Thymus (tissue), 11 donors: ENCODE measurements at regions not wholly inside any gene's neighbourhood (a gene's known extent, or its start where the extent isn't known, plus 50 kb on each side); places are given as distances from the start of the nearest gene placed in this dataset.
"Not testable (repeated sequence)": the region's sequence is repeated elsewhere in the genome, so short reads cannot be mapped to it uniquely, and the experiment has no call there.

Experiments
- DNase-seq, 9 donors: peaks; one replicate each; pipeline ENCODE4 v3.0.0-alpha.2; 2013; ENCODE audit warnings: low spot score in 9 of 9, low read depth in 6 of 9, missing footprints in 1 of 9
- H3K27ac ChIP-seq, 2 donors: one replicate each; pipeline ENCODE4 v1.5.1; 2013; ENCODE audit warnings: control low read depth in 1 of 2, low read depth in 1 of 2, low read length in 1 of 2, mild to moderate bottlenecking in 1 of 2, moderate library complexity in 1 of 2
- H3K27me3 ChIP-seq, 2 donors: one replicate each; pipeline ENCODE4 v1.5.1; 2013; ENCODE audit warnings: low read length in 1 of 2; ENCODE audit not compliant: control insufficient read depth in 2 of 2, insufficient read depth in 1 of 2
- H3K36me3 ChIP-seq, 2 donors: one replicate each; pipeline ENCODE4 v1.5.1; 2013; ENCODE audit warnings: low read length in 1 of 2, mild to moderate bottlenecking in 1 of 2, moderate library complexity in 1 of 2; ENCODE audit not compliant: control insufficient read depth in 2 of 2, insufficient read depth in 2 of 2
- H3K4me1 ChIP-seq, 2 donors: one replicate each; pipeline ENCODE4 v1.5.1; 2013; ENCODE audit warnings: low read length in 2 of 2; ENCODE audit not compliant: control insufficient read depth in 2 of 2, insufficient read depth in 2 of 2
- H3K4me3 ChIP-seq, 2 donors: one replicate each; pipeline ENCODE4 v1.5.1; 2013; ENCODE audit warnings: low read length in 2 of 2, control low read depth in 1 of 2, mild to moderate bottlenecking in 1 of 2
- H3K9me3 ChIP-seq, 2 donors: one replicate each; pipeline ENCODE4 v1.5.1; 2013; ENCODE audit warnings: low read length in 1 of 2, mild to moderate bottlenecking in 1 of 2; ENCODE audit not compliant: control insufficient read depth in 2 of 2, insufficient read depth in 1 of 2
- WGBS: extraction: QIAGEN DNeasy Blood & Tissue Kit; methylation state at CpG from one replicate; pipeline ENCODE4 v1.1.7; 2013; 5-methylcytosine and 5-hydroxymethylcytosine counted together
- donor health status: healthy.

DNA sequence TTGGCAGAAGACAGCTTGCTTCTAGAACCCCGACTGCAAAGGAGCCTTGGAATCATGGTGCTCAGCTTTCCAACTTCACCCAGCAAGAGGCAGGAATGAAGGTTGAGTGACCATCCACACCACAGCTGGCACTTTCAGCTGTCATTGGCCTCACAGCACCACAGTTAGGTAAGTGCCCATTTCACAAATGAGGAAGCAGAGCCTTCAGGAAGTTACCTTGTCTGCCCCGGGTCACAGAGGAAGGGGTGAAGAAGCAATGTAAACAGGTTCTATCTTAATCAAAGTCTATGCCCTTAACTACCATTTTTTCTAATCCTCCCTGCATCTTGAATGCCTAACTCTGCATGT lies 156.0 kb downstream of the GLUL start:
- Histone ChIP-seq H3K36me3 (no peaks in the 10 kb centered on the region), H3K27me3 (no peaks in the 10 kb centered on the region), H3K4me3 (no peak overlapping the region), H3K9me3 (no peaks in the 10 kb centered on the region), H3K4me1 (no peaks in the 10 kb centered on the region), H3K27ac (no peak overlapping the region)
- no peak for DNase-seq
- 53% methylated on average over 2 of the region's 2 CpGs for WGBS

DNA sequence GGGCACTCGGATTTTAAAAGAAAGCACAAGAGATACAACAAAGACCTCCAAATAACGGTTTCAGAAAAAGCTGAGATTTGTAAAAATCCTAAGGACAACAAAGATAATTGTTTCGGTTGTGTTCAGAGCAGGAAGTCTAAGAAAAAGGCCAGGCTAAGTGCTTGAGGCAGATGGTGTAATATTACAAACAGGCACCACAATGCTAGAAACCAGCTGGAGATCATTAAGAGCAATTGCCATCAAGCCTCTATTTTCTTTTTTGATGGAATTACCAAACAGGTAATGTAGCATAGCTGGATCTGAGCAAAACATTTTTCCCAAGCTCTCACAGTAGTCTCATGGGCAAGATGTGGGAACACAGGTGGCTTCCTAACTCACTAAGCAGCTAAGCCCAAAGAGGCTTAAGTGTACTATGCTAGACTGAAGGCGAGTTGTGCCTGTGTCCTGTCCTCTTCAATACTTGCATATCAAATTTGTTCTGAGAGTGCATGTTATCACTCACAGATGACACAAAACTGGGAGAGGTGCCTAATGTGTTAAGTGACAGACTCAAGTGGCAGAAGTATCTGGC lies 161.6 kb downstream of the GLUL start:
- WGBS, result 93% methylated on average over 4 of the region's 4 CpGs
- no peaks in the 10 kb centered on the region for H3K36me3 ChIP-seq
- no peak overlapping the region for H3K4me3 ChIP-seq
- peaks cover 0 to 2% of the 10 kb centered on the region in 2 donors for H3K4me1 ChIP-seq
- no peak for DNase-seq
- no peak overlapping the region for H3K27ac ChIP-seq
- no peaks in the 10 kb centered on the region for H3K27me3 ChIP-seq
- H3K9me3 ChIP-seq, result no peaks in the 10 kb centered on the region

DNA sequence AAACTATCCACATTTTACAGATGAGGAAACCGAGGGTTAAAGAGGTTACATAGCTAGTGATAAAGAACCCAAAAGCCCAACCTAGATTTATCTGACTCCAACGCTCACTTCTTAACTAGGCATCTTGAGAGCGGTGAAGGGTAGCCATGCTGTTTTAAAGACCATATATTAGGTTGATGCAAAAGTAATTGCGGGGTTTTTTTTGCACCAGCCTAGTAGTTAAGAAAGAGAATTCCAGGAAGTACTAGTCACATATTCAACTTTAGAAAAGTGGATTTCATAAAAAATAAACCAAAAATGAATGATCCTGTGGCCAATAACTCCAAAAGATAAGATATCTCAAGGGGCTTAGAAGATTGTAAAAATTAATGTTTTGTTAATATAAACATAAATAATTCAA lies 162.1 kb downstream of the GLUL start:
- peaks cover 0 to 2% of the 10 kb centered on the region in 2 donors for H3K4me1 ChIP-seq
- H3K36me3 ChIP-seq, result no peaks in the 10 kb centered on the region
- H3K27ac ChIP-seq, result no peak overlapping the region
- 97% methylated on average over 4 of the region's 4 CpGs for WGBS
- no peaks in the 10 kb centered on the region for H3K9me3 ChIP-seq
- no peak for DNase-seq
- no peaks in the 10 kb centered on the region for H3K27me3 ChIP-seq
- no peak overlapping the region for H3K4me3 ChIP-seq

DNA sequence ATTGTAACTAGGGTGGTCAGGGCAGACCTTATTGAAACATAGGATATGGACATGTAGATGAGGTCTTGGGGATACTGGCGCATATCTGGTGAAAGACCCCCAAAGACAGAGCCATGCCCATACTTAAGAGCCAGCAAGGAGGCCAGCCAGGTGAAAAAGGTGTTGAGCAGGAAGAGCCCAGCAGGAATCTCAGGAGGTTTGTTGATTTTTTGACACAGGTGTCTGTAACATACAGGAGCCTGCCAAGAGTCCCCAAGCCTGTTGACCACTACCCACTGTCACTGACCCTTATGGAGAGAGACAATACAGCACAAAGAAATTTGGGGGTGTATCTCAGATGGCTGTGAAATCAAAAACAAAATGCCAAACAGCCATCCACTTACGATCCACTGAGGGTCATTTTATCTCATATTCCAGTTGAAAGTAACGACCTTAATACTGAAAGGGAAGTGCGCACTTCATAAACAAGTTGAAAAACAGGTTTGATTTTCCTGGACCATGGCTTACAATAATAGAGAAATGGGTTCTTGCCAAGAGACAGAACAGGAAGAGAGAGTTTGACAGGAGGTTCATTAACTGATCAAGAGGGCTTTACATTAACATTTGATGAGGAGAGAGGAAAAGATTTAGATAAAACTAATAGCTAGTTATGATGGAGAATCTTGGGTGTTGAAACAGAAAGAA lies 163.6 kb downstream of the GLUL start:
- no peak overlapping the region for H3K4me3 ChIP-seq
- DNase-seq, result no peak
- no peaks in the 10 kb centered on the region for H3K36me3 ChIP-seq
- 91% methylated on average over 4 of the region's 4 CpGs for WGBS
- no peaks in the 10 kb centered on the region for H3K9me3 ChIP-seq
- H3K27ac ChIP-seq, result no peak overlapping the region
- peaks cover 0 to 2% of the 10 kb centered on the region in 2 donors for H3K4me1 ChIP-seq
- H3K27me3 ChIP-seq, result no peaks in the 10 kb centered on the region

DNA sequence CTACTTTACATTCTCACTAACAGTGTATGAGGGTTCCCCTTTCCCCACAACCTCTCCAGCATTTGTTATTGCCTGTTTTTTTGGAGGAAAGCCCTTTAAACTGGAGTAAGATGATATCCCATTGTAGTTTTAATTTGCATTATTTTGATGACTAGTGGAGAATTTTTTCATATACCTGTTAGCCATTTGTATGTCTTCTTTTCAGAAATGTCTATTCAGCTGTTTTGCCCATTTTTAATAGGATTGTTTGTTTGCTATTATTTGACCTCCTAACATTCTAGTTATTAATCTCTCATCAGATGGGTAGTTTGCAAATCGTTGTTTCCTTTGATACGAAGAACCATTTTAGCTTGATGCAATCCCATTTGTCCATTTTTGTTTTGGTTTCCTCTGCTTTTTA lies 165.0 kb downstream of the GLUL start:
- H3K36me3 ChIP-seq, result no peaks in the 10 kb centered on the region
- no peaks in the 10 kb centered on the region for H3K27me3 ChIP-seq
- peaks cover 0 to 2% of the 10 kb centered on the region in 2 donors for H3K4me1 ChIP-seq
- H3K4me3 ChIP-seq, result no peak overlapping the region
- H3K27ac ChIP-seq, result no peak overlapping the region
- no peak for DNase-seq
- 98% methylated on average over 2 of the region's 2 CpGs for WGBS
- H3K9me3 ChIP-seq, result no peaks in the 10 kb centered on the region

GRCh38 chr1:182225755-182226154 lies 164.2 kb upstream of the ZNF648 start:
- WGBS, result 95% methylated on average over 3 of the region's 3 CpGs

DNA sequence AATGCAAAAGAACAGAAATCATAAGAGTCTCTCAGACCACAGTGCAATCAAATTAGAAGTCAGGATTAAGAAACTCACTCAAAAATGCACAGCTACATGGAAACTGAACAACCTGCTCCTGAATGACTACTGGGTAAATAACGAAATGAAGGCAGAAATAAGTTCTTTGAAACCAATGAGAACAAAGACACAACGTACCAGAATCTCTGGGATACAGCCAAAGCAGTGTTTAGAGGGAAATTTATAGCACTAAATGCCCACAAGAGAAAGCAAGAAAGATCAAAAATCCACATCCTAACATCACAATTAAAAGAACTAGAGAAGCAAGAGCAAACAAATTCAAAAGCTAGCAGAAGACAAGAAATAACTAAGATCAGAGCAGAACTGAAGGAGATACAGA lies 160.5 kb upstream of the ZNF648 start:
- not testable (repeated sequence) for H3K27me3 ChIP-seq, DNase-seq, H3K9me3 ChIP-seq, H3K4me1 ChIP-seq, H3K27ac ChIP-seq, H3K36me3 ChIP-seq, H3K4me3 ChIP-seq
- 92% methylated on average over 2 of the region's 2 CpGs for WGBS

More at GRCh38 chr1:182225755-182226154, 164.2 kb upstream of the ZNF648 start:
- not testable (repeated sequence) for H3K4me3 ChIP-seq, H3K4me1 ChIP-seq, H3K27ac ChIP-seq, H3K9me3 ChIP-seq, H3K27me3 ChIP-seq, H3K36me3 ChIP-seq, DNase-seq

GRCh38 chr1:182221367-182221766 lies 159.9 kb upstream of the ZNF648 start:
- H3K4me3 ChIP-seq, H3K27ac ChIP-seq, H3K27me3 ChIP-seq, DNase-seq, H3K9me3 ChIP-seq, H3K36me3 ChIP-seq, H3K4me1 ChIP-seq: not testable (repeated sequence)
- WGBS, result 100% methylated on average over 1 of the region's 1 CpG

DNA sequence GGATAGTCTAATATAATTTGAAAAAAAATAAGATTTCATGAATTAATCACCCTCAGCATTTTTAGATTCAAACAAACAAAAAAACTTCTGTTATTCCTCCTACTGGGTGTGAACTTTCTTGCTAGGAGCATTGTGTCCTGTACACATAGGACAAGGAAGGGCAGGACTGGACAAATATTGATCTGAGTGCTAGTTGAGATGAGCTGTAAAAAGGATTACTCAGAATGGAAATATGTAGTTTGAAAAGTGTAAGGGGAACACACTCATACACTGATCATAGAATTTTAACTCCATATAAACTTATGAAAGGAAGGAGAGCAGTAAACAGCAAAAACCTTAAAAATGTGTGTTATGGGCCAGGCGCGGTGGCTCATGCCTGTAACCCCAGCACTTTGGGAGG lies 156.5 kb upstream of the ZNF648 start:
- DNase-seq, result no peak
- Histone ChIP-seq H3K27me3 (no peaks in the 10 kb centered on the region), H3K27ac (no peak overlapping the region), H3K4me1 (no peaks in the 10 kb centered on the region), H3K9me3 (no peaks in the 10 kb centered on the region), H3K36me3 (no peaks in the 10 kb centered on the region), H3K4me3 (no peak overlapping the region)
- 98% methylated on average over 2 of the region's 2 CpGs for WGBS
